IMR-90 (cell line): ENCODE measurements at regions not wholly inside any gene's neighbourhood (a gene's known extent, or its start where the extent isn't known, plus 50 kb on each side); places are given as distances from the start of the nearest gene placed in this dataset.

Experiments
- ATAC-seq: fragments of 200-7000 bp; cut with Tn5 transposase; 2 replicates; pipeline ENCODE4 v1.9.1; 2020; ENCODE audit warnings: low read depth, mild to moderate bottlenecking, moderate library complexity
- BruUV-seq: library from RNA; stranded (reverse); fragments of 400-500 nt; replicated peaks from 2 replicates; lab custom pipeline; 2021; lab: Mats Ljungman, UMichigan
- CTCF ChIA-PET: fragments of 300-600 bp; formaldehyde crosslinking; extraction: SDS; loops from one replicate; lab custom pipeline; 2021; ENCODE audit warnings: antibody characterized with exemption; lab: Yijun Ruan, JAX
- POLR2A ChIA-PET: fragments of 300-600 bp; sonication (Branson Sonifier 250); formaldehyde crosslinking; loops from one replicate; lab custom pipeline; 2022; ENCODE audit warnings: antibody characterized with exemption; ENCODE audit not compliant: unreplicated experiment; lab: Charles Lee
- DNase-seq: peaks from one replicate; pipeline ENCODE4 v3.0.0; 2013
- H2AFZ ChIP-seq: replicated peaks from 2 replicates; pipeline ENCODE3; 2013; ENCODE audit warnings: low read length, mild to moderate bottlenecking; ENCODE audit not compliant: poor library complexity
- H2AK5ac ChIP-seq: 2 replicates; pipeline ENCODE4 v1.6.1; 2013; ENCODE audit warnings: low read depth, low read length, inconsistent platforms
- H2AK9ac ChIP-seq: replicated peaks from 2 replicates; pipeline ENCODE3; 2013; ENCODE audit warnings: mild to moderate bottlenecking, low read depth, low read length, moderate library complexity; ENCODE audit not compliant: poor library complexity
- H2BK120ac ChIP-seq: 2 replicates; pipeline ENCODE4 v1.6.1; 2013; ENCODE audit warnings: low read depth, low read length, inconsistent platforms
- H2BK15ac ChIP-seq: 3 replicates; pipeline ENCODE4 v1.6.1; 2013; ENCODE audit warnings: low read depth, low read length, inconsistent platforms
- H2BK20ac ChIP-seq: 2 replicates; pipeline ENCODE4 v1.6.1; 2013; ENCODE audit warnings: low read depth, mild to moderate bottlenecking, inconsistent platforms, low read length, moderate library complexity
- H2BK5ac ChIP-seq: 2 replicates; pipeline ENCODE4 v1.6.1; 2013; ENCODE audit warnings: mild to moderate bottlenecking, low read depth, low read length, inconsistent platforms; ENCODE audit not compliant: poor library complexity, severe bottlenecking
- H3K14ac ChIP-seq: replicated peaks from 2 replicates; pipeline ENCODE4 v1.6.1; 2013; ENCODE audit warnings: low read depth, low read length, inconsistent platforms
- H3K18ac ChIP-seq: 2 replicates; pipeline ENCODE4 v1.6.1; 2013; ENCODE audit warnings: low read depth, low read length, control low read depth
- H3K23ac ChIP-seq: 2 replicates; pipeline ENCODE4 v1.6.1; 2013; ENCODE audit warnings: low read depth, low read length, inconsistent platforms
- H3K27ac ChIP-seq: 2 replicates; pipeline ENCODE4 v1.5.1; 2013; ENCODE audit warnings: mild to moderate bottlenecking, control low read depth, low read length; ENCODE audit not compliant: insufficient read depth
- H3K27me3 ChIP-seq: 2 replicates; pipeline ENCODE4 v1.6.1; 2013; ENCODE audit warnings: low read length; ENCODE audit not compliant: control insufficient read depth, insufficient read depth
- H3K36me3 ChIP-seq: 2 replicates; pipeline ENCODE4 v1.6.1; 2013; ENCODE audit warnings: low read length, mixed read lengths; ENCODE audit not compliant: control insufficient read depth, insufficient read depth
- H3K4ac ChIP-seq: 2 replicates; pipeline ENCODE4 v1.6.1; 2013; ENCODE audit warnings: low read depth, low read length, inconsistent platforms
- H3K4me1 ChIP-seq: 2 replicates; pipeline ENCODE4 v1.6.1; 2013; ENCODE audit warnings: low read length, mixed read lengths; ENCODE audit not compliant: control insufficient read depth, insufficient read depth
- H3K4me2 ChIP-seq: 2 replicates; pipeline ENCODE4 v1.6.1; 2013; ENCODE audit warnings: low read depth, mild to moderate bottlenecking, control low read depth, low read length, moderate library complexity
- H3K4me3 ChIP-seq: 2 replicates; pipeline ENCODE4 v1.5.1; 2013; ENCODE audit warnings: low read depth, mild to moderate bottlenecking, control low read depth, low read length, moderate library complexity; ENCODE audit not compliant: insufficient read depth
- H3K56ac ChIP-seq: 2 replicates; pipeline ENCODE4 v1.6.1; 2013; ENCODE audit warnings: low read length, inconsistent platforms; ENCODE audit not compliant: insufficient read depth; ENCODE audit errors: extremely low read depth
- H3K79me1 ChIP-seq, 2 experiments: 2 replicates each; pipeline ENCODE4 v1.6.1; 2013; ENCODE audit warnings: low read length in 2 of 2, inconsistent platforms in 1 of 2, low read depth in 1 of 2
- H3K9ac ChIP-seq: 2 replicates; pipeline ENCODE4 v1.6.1; 2013; ENCODE audit warnings: low read depth, low read length, control low read depth
- H3K9me1 ChIP-seq: 2 replicates; pipeline ENCODE4 v1.6.1; 2013; ENCODE audit warnings: low read length, inconsistent platforms; ENCODE audit not compliant: insufficient read depth
- H3K9me3 ChIP-seq: 2 replicates; pipeline ENCODE4 v1.6.1; 2013; ENCODE audit warnings: low read length; ENCODE audit not compliant: control insufficient read depth, insufficient read depth
- H4K20me1 ChIP-seq: 2 replicates; pipeline ENCODE4 v1.6.1; 2013; ENCODE audit warnings: low read length, inconsistent platforms; ENCODE audit not compliant: insufficient read depth
- H4K5ac ChIP-seq: 2 replicates; pipeline ENCODE4 v1.6.1; 2013; ENCODE audit warnings: mild to moderate bottlenecking, low read depth, low read length, control low read depth
- H4K8ac ChIP-seq, 2 experiments: 2 replicates each; pipeline ENCODE4 v1.6.1; 2013; ENCODE audit warnings: low read depth in 2 of 2, low read length in 2 of 2, control low read depth in 1 of 2, inconsistent platforms in 1 of 2
- H4K91ac ChIP-seq: 2 replicates; pipeline ENCODE4 v1.6.1; 2013; ENCODE audit warnings: low read depth, low read length, inconsistent platforms; ENCODE audit not compliant: insufficient read depth
- RAD21 ChIP-seq: IDR thresholded peaks from 2 replicates; pipeline ENCODE4 v1.6.1; 2012; ENCODE audit warnings: low read length, improper control_type of control experiment
- RFX5 ChIP-seq: IDR thresholded peaks from 2 replicates; pipeline ENCODE4 v1.8.0; 2012; ENCODE audit warnings: low read depth, mild to moderate bottlenecking, low read length, moderate library complexity
- WGBS, 2 experiments: methylation state at CpG; one replicate each; pipeline versions ENCODE4 v1.1.5 to v1.1.7; 2013; ENCODE audit warnings: missing lambda C conversion rate in 2 of 2; ENCODE audit not compliant: insufficient read length in 1 of 2; ENCODE audit errors: extremely low coverage in 2 of 2; 5-methylcytosine and 5-hydroxymethylcytosine counted together
- dilution Hi-C: fragments of 300-500 bp; cut with HindIII; formaldehyde crosslinking; loops from one replicate; pipeline ENCODE4 v1.14.3; 2018; ENCODE audit warnings: low sequenced_read_pairs; ENCODE audit not compliant: unreplicated experiment
- in situ Hi-C: fragments of 300-500 bp; cut with MboI; formaldehyde crosslinking; loops from 3 replicates; pipeline ENCODE4 v1.14.3; 2019; ENCODE audit warnings: low sequenced_read_pairs, inconsistent platforms, mixed read lengths
- intact Hi-C: fragments of 100-400 bp; cut with micrococcal nuclease; formaldehyde crosslinking; loops from 2 replicates; pipeline ENCODE4 v1.10.0; 2022

DNA sequence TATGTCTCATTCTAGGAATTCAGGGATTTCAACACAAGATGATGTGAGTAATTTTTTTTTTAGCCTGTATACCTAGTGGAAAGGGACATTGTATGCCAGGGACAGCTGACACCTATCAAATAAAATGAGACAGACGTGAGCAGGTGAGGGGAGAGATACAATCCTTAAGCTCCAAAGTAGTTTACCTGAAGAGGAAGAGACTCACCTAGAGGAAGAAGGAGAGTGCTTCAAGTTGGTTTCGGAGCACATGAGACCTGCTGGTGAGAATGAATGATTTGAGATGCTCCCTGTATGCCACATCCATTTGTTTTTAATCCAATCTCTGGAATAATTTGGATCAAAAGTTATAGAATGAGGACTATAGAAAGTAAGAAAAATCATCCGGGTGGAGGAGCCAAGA, 915.4 kb upstream of the FBXO33 start:
- Histone ChIP-seq H3K14ac (no peak overlapping the region), H3K9ac (no peak overlapping the region), H2AFZ (no peak overlapping the region), H4K5ac (no peak overlapping the region), H2AK5ac (no peak overlapping the region), H4K8ac (no peak overlapping the region), H4K91ac (no peak overlapping the region), H3K9me1 (no peaks in the 10 kb centered on the region), H3K9me3 (0 out of 2 replicates have a peak, but pooled peaks cover 2% of the 10 kb centered on the region), H2BK15ac (no peak overlapping the region), H3K79me1 (no peaks in the 10 kb centered on the region), H2BK5ac (no peak overlapping the region), H2AK9ac (no peak overlapping the region), H3K23ac (no peak overlapping the region), H3K56ac (no peak overlapping the region), H3K4me2 (no peak overlapping the region), H3K4ac (no peak overlapping the region), H3K27me3 (no peaks in the 10 kb centered on the region), H3K4me1 (no peaks in the 10 kb centered on the region), H3K36me3 (no peaks in the 10 kb centered on the region), H3K27ac (no peak overlapping the region), H2BK20ac (no peak overlapping the region), H3K4me3 (no peak overlapping the region), H2BK120ac (no peak overlapping the region), H4K20me1 (no peaks in the 10 kb centered on the region), H3K18ac (no peak overlapping the region)
- in situ Hi-C loops (no loop called here), intact Hi-C loops (no loop called here), dilution Hi-C loops (no loop called here)
- DNase-seq (no peak), ATAC-seq (no peak)
- BruUV-seq: no TSS peak
- POLR2A ChIA-PET: no interaction called here
- TF ChIP-seq RAD21: no peak
- TF ChIP-seq RFX5: no peak
- CTCF ChIA-PET: no interaction called here
- 100% methylated on average over 1 of the region's 3 CpGs; no CpG with 5 or more reads in 1 of the 2 experiments for WGBS, 2 experiments
